HG03520 (cell line): ENCODE measurements at regions not wholly inside any gene's neighbourhood (a gene's known extent, or its start where the extent isn't known, plus 50 kb on each side); places are given as distances from the start of the nearest gene placed in this dataset.

Experiments used
- ATAC-seq: cut with Tn5 transposase; IDR thresholded peaks from one replicate; pipeline ENCODE4 v1.9.1; 2021; ENCODE audit warnings: mild to moderate bottlenecking, moderate library complexity; ENCODE audit not compliant: unreplicated experiment

GRCh38 chr14:61891810-61892209, 129.6 kb downstream of the SNAPC1 start:
- no peak for ATAC-seq

DNA sequence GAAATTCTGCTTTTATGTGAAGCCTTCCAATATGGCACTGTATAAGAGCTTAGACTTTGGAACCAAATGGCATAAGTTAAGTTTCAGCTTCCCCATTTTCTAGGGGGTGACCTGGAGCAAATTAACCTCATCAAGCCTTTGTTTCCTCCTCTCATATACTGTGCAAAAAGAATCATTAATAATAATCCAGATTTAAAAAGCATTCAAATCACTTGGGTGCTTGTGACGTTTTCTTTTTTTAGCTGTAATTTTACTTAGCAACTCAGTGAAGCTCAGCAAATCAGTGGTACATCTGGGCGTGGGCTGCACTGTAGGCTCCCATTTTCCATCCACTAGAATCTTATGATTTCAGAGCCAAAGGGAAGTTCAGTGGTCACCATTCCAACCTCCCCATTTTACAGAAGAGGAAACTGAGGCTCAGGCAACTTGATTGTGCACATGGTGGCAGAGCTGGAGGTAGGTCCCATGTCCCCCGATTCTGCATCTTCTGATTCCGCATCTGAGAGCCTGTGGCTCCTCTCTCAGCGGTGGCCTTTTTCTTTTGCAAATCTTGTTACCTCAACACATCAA, 131.2 kb downstream of the SNAPC1 start:
- ATAC-seq: no peak

- ATAC-seq: peak; percentile 34
These were observed 132.3 kb downstream of the SNAPC1 start for GRCh38 chr14:61894452-61895077.

DNA sequence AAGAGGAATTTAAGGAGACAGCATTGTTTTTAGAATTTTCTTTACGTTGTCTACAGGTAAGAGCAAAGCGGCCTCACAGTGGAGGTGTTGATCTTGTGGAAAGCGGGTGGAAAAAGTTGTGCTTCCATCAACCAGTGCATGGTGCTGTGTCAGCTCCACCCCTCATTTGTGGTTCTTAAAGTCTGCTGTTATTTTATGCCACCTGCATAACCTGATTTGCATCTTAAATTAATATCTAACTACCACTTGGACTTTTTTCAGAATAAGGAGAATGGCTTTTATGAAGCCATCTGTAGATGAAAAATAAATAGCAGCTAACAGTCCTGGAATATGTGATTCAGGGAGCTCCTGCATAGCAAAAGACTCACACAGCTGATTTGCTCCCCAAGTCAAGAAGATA, 135.1 kb downstream of the SNAPC1 start:
- ATAC-seq: no peak

DNA sequence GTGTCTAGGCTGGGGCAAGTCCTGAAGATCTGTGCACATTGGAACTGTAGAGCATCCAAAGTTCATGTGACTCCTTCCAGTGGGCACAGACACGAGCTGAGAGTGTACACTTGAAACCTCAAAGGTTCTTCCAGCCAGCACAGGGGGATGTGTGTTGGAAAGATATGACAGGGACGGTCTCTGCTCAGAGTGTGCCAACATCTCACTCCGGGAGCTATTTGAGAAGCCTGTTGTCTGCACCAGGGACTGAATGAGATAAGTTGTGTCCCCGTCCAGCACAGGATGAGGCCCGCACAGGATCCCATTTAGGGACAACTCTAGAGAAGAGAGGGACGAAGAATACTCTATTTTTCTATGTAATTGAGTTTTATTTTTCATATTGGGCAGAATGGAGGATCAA, 136.3 kb downstream of the SNAPC1 start:
- ATAC-seq: no peak

GRCh38 chr14:61899497-61899896, 137.3 kb downstream of the SNAPC1 start:
- no peak for ATAC-seq

DNA sequence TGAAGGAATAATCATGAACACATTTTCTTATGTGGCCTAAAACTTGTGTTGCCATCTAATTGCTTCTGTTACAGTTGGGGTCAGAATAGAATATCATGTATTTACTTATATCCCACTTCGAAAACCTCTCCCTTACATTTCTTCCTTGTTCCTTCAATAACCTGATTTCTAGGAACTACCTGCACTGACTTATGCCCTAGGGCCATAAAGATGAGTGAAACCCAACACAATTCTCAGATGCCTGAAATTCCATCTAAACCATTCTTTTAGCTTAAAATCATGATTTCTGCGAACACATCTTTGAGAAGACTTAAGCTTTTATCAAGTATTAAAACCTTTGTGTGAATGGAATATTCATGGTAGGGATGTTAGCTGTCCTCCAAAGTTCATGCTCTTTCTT, 142.7 kb downstream of the SNAPC1 start:
- ATAC-seq: no peak

GRCh38 chr14:61911574-61911973, 149.4 kb downstream of the SNAPC1 start:
- ATAC-seq: no peak

- no peak for ATAC-seq
These were observed 156.8 kb downstream of the SNAPC1 start for GRCh38 chr14:61918998-61919397.

GRCh38 chr14:61923348-61923747, 161.1 kb downstream of the SNAPC1 start:
- ATAC-seq: no peak

- no peak for ATAC-seq
These were observed 162.8 kb downstream of the SNAPC1 start for GRCh38 chr14:61925043-61925442.

DNA sequence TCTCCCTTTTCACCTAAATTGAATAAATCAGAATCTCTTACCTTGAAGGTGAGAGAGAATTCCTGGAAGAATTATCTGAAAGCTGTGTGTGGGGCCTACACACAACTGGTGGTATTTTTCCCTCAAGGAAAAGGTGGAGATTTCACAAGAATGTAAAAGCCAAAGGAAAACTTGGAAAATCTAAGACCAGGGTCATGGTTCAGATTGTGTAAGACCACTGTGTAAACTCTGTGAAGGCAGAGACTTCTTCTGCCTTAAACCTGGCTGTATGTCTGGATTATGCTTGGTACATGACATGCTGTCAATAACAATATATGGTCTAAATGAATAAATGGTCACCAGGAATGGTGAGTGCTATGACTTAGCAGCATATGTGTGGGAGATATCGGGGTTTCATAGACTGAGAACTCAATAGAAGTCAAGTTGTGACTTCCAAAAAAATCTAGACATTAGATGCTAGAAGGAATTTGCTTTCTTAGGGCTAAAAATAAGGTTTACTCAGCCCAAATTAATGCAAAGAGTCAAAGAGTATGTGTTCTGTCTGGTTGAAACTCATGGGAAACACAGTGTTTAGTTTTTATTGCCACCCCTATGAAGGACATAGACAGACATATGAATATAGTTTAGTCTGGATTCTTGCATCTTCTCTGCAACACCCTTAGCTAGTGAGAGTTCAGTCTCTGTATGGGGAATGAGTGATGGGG, 163.7 kb downstream of the SNAPC1 start:
- no peak for ATAC-seq

- no peak for ATAC-seq
These were observed 164.8 kb downstream of the SNAPC1 start for GRCh38 chr14:61927060-61927459.

DNA sequence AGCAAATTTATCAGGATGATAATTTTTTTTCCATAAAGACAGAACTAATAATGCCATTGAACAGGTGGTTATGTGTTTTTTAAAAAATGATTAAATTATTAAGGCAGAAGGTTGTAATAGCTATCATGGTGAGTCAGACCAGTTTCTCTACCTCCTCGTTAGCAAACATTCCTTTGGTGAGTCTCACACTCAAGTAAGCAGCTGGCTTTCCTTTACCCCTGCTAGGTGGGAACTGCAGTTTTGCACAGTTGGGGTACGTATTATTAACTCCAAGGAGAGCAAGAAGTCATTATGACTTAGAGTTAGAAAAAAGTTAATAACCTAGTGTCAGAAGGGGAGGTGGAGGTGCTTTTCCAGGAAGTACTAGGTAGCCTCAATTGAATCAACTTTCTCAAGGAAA, 165.3 kb downstream of the SNAPC1 start:
- no peak for ATAC-seq

DNA sequence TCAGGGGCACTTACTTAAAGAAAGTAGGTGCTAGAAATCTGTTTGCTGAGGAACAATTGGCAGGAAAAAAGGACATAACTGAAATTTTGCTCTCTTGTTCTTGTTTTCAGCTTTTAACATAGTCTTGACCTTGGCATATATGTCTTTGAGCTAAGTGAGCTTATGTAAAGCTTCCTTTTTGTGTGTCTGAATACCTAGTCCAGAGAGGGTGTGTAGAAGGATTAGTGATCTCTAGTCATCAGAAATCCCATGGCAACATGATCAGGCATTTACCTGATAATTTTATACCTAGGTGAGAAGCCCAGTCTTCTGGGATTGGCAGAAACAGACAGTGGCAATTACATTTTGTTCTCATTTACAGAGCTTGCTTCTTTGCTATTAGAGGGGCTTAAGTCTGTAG, 166.1 kb downstream of the SNAPC1 start:
- ATAC-seq: no peak

DNA sequence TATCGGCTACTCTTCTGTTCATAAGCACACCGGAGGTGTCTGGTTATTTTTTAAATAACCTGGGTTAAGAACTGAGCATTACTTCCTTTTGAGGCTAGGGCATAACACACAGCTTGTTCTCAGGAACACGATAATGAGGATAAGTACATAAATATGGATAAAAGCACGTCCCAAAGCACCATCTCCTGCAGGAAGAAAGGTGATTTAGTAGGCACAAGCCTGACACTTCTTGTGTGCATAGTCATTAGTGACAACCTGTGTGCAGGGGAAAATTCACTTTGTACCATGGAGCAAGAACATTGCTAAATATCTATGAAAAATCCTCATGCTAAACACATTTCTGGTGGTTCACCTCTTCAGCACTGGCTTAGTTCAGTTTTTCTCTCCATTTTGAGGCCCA, 166.5 kb downstream of the SNAPC1 start:
- no peak for ATAC-seq

DNA sequence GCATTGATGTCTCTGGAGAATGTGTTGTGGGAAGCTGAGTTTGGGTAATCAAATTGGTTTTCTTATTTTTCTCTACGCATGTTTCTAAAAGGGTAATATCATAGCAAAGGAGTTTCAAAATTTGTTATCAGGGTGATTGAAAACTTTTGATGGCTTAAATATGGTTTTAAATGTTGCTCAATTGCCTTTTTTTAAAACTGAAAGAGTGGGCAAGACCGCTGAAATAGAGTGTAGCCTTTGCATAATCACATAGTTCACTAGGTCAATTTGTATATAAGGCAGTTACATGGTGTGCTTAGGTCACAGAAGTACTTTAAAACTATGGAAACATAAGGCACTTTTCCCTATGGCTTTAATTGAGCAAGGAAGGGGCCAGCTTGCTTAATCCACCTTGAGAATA, 167.4 kb downstream of the SNAPC1 start:
- no peak for ATAC-seq

DNA sequence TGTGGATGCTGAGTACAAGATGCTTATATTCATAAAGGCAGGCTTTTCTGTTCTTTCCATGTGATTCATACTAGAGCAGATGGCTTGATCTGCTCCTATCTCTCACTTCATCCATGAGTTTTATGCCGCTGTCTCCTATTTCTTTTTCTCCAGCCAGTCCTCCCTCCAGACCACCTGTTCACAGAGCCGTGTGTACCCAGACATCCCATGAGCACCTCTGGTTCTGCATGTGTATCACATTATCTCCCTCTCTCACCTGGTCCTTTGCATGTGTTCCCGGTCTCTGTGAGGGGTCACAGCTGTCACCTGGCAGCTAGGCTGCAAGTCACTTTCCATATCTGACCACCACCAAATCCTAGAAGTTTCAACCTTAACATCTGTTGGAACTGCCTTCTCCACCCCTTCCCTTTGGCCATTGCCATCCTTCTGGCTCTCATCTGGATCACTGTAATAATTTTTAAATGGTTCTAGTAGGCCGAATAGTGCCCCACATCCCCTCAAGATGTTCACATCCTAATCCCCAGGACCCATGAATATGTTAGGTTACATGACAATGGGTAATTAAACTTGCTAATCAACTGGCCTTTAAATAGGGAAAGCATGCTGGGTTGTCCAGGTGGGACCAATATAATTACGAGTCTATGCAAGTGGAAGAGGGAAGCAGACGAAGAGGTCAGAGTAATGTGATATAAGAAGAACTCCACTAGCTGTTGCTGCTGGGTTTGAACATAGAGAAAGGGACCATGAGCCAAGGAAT, 168.1 kb downstream of the SNAPC1 start:
- no peak for ATAC-seq

GRCh38 chr14:61932974-61933373, 170.8 kb downstream of the SNAPC1 start:
- ATAC-seq: no peak

GRCh38 chr14:61934385-61934784, 172.2 kb downstream of the SNAPC1 start:
- no peak for ATAC-seq

- ATAC-seq: no peak
These were observed 177.6 kb downstream of the SNAPC1 start for GRCh38 chr14:61939776-61940175.
